ENCODE measurements at regions not wholly inside any gene's neighbourhood (a gene's known extent, or its start where the extent isn't known, plus 50 kb on each side); places are given as distances from the start of the nearest gene placed in this dataset.

GRCh38 chr5:24804221-24804681 is 159.5 kb upstream of the CDH10 start:
- FAIRE-seq (no peak), DNase-seq (no peak)
- Histone ChIP-seq H3K4me3 (ENCODE audit: low read length in 3 of 3) (no peak overlapping the region), H3K4me1 (ENCODE audit: control insufficient read depth in 2 of 3, insufficient read depth in 2 of 3, low read depth in 1 of 3, low read length in 3 of 3) (no peaks in the 10 kb centered on the region), H3K36me3 (ENCODE audit: control insufficient read depth in 2 of 3, insufficient read depth in 3 of 3, low read length in 3 of 3) (no peaks in the 10 kb centered on the region), H3K9me3 (ENCODE audit: control insufficient read depth in 2 of 3, insufficient read depth in 1 of 3, low read length in 3 of 3) (no peaks in the 10 kb centered on the region), H3K27ac (ENCODE audit: low read depth in 2 of 2, low read length in 2 of 2) (no peak overlapping the region), H3K27me3 (ENCODE audit: control insufficient read depth, insufficient read depth, low read length) (no peaks in the 10 kb centered on the region), H3K9ac (ENCODE audit: low read length in 3 of 3) (no peak overlapping the region)
- no peak for TF ChIP-seq CTCF (IDR thresholded peaks at IDR 0.05; ENCODE audit: borderline replicate concordance, extremely low read depth, insufficient read depth)
- intact Hi-C loops (cut with DNase I): no loop called here

GRCh38 chr5:24791326-24791725 is 146.5 kb upstream of the CDH10 start:
- no peaks in the 10 kb centered on the region for H3K9me3 ChIP-seq (ENCODE audit: control insufficient read depth in 2 of 3, insufficient read depth in 1 of 3, low read length in 3 of 3)
- DNase-seq (no peak), FAIRE-seq (no peak)
- no peak overlapping the region for H3K9ac ChIP-seq (ENCODE audit: low read length in 3 of 3)
- no peaks in the 10 kb centered on the region for H3K36me3 ChIP-seq (ENCODE audit: control insufficient read depth in 2 of 3, insufficient read depth in 3 of 3, low read length in 3 of 3)
- TF ChIP-seq CTCF (IDR thresholded peaks at IDR 0.05; ENCODE audit: borderline replicate concordance, extremely low read depth, insufficient read depth): no peak
- no peak overlapping the region for H3K27ac ChIP-seq (ENCODE audit: low read depth in 2 of 2, low read length in 2 of 2)
- no peak overlapping the region for H3K4me3 ChIP-seq (ENCODE audit: low read length in 3 of 3)
- H3K27me3 ChIP-seq (ENCODE audit: control insufficient read depth, insufficient read depth, low read length): no peaks in the 10 kb centered on the region
- intact Hi-C loops (cut with DNase I): no loop called here
- H3K4me1 ChIP-seq (ENCODE audit: control insufficient read depth in 2 of 3, insufficient read depth in 2 of 3, low read depth in 1 of 3, low read length in 3 of 3): no peaks in the 10 kb centered on the region

- no peak for FAIRE-seq
- Histone ChIP-seq H3K4me1 (ENCODE audit: control insufficient read depth in 2 of 3, insufficient read depth in 2 of 3, low read depth in 1 of 3, low read length in 3 of 3) (no peaks in the 10 kb centered on the region), H3K27me3 (ENCODE audit: control insufficient read depth, insufficient read depth, low read length) (no peaks in the 10 kb centered on the region), H3K36me3 (ENCODE audit: control insufficient read depth in 2 of 3, insufficient read depth in 3 of 3, low read length in 3 of 3) (no peaks in the 10 kb centered on the region), H3K9ac (ENCODE audit: low read length in 3 of 3) (no peak overlapping the region), H3K9me3 (ENCODE audit: control insufficient read depth in 2 of 3, insufficient read depth in 1 of 3, low read length in 3 of 3) (no peaks in the 10 kb centered on the region), H3K27ac (ENCODE audit: low read depth in 2 of 2, low read length in 2 of 2) (no peak overlapping the region), H3K4me3 (ENCODE audit: low read length in 3 of 3) (no peak overlapping the region)
- TF ChIP-seq CTCF (IDR thresholded peaks at IDR 0.05; ENCODE audit: borderline replicate concordance, extremely low read depth, insufficient read depth): no peak
- intact Hi-C loops (cut with DNase I): no loop called here
- DNase-seq: no peak
These were observed 145.0 kb upstream of the CDH10 start for GRCh38 chr5:24789611-24790351.
